NCI-H226 (cell line): ENCODE measurements at regions not wholly inside any gene's neighbourhood (a gene's known extent, or its start where the extent isn't known, plus 50 kb on each side); places are given as distances from the start of the nearest gene placed in this dataset.
A peak's percentile ranks its signal among the peaks of the same experiment; 100 is the strongest.

Experiments
- DNase-seq: peaks from one replicate; pipeline ENCODE4 v3.0.0-alpha.2; 2015

GRCh38 chr12:107283652-107284051 is 190.3 kb upstream of the CRY1 start:
- DNase-seq = no peak

DNA sequence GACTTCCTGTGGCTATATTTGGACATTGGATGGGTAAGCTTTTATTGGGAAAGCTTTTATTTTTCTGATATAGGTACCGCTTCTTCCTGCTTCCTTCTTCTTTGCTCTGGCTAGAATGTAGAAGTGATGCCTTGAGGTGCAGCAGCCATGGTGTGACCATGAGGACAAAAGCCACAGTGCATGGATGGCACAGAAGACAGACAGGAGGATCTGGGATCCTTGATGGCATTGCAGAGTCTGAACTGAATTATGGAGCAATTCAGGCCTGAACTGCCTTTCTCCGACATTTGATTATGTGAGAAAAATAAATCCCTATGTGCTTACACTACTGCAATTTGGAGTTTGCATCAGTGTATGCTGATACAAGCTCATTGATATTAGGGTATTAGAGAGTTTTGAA is 191.3 kb upstream of the CRY1 start:
- no peak for DNase-seq

GRCh38 chr12:107287436-107288413 is 194.4 kb upstream of the CRY1 start:
- no peak for DNase-seq

DNA sequence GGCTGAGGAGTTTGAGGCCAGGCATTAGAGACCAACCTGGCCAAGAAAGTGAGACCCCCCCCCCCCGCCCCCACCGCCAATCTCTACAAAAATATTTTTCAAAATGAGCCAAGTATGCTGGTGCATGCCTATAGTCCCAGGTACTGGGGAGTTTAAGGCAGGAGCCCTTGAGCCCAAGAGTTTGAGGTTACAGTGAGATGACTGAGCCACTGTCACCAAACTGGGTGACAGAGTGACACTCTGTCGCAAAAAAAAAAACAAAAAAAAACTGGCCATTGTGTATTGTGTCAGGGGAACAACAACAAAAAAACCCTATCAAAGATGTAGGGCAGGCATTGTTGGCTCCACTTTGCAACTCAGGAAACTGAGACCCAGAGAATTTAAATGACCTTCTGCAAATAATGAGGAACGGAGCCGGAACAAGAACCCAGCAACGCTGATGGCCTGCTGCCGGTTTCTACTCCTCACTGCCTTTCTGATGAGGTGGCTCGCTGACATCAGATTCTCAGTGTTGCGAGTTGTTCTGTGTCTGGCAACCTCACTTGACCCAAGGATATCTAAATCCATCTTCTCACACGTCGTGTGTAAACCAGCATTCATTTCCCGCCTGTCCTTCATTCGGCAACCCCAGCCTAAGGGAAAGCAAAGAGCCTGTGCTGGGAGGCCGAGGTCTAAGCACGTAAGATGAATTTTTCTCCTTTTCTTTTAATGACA is 195.2 kb upstream of the CRY1 start:
- DNase-seq = no peak

GRCh38 chr12:107291018-107291417 is 197.7 kb upstream of the CRY1 start:
- no peak for DNase-seq

DNA sequence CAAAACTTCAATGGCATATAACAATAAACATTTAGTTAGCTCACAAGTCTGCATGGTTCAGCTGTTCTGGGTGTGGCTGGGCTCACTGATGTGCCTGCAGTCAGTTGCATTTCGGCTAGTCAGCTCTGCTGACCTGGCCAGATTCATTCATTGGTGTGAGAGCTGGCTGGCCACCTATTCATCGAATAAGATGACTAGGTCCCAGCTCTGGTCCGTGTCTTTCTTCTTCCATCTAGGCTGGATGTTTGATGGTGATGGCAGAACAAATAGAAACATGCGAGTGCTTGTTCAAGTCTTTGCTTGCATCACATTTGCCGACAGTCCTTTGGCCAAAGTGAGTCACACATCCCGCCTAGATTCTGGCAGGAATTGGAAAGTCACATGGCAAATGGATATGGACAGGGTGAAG is 203.3 kb upstream of the CRY1 start:
- DNase-seq = peak; percentile 64

- peak; percentile 62 for DNase-seq
Observed at GRCh38 chr12:107302649-107303341, 209.4 kb upstream of the CRY1 start.

DNA sequence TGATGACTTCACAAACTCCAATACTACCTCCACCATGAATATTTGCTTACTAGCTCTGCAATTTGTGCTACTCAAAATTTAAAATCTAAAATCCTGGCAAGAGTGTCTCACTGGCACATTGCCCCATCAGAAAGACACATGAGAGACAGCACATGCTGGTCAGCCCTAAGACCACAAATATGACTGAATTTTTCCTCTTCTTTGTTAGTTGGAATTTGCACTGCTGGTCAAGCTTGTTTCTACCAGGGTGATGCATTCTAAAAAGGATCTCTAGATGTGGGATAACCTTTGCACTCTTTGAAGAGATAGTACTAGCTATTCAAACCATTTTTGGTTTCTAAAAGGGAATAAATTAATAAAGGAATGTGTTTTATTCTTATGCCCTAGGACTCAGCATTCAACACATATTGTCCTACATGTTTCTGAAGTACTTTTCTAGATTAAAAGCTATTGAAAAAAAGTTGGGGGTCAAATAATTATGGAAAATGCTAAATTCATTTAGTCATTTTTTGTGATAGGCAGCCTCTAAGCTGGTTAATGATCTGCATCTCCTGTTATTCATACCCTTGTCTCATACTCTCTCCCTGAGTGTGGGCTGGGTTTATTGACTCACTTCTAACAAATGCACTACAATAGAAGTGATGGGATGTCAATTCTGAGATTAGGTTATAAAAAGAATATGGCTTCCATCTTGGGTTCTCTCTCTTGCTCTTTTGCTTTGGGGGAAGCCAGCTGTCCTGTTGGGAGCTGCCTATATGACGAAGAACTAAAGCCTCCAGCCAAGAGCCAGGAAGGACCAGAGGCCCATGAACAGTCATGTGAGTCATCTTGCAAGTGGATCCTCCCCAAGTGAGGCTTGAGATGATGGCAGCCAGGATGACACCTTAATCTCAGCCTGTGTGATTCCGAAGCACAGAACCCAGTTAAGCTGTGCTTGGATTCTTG is 211.5 kb upstream of the CRY1 start:
- no peak for DNase-seq

DNA sequence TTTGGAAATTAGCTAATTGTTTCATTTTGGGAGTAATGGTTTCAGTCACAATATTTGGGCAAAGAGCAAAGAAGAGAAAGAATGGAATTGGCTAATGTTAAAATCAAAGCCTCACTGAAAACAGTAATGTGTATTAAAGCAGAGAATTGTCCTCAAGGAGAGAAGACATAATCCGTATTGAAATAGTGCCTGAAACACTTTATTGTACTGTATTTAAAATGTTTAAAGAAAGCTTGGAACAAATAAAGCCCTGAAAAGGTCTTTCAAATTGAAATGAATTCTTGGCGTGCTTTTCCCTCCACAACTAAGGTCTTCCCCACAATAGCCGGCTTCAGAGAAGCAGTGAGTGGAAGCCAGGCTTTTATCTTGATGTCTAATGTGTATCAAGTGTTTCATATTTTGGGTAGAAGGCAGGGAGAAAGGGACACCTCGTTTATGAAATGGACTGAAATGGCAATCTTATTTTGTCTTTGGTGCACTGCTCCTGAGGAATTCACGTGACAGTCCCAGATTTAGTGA is 212.9 kb upstream of the CRY1 start:
- DNase-seq = no peak

GRCh38 chr12:107308310-107308709 is 215.0 kb upstream of the CRY1 start:
- DNase-seq = no peak

GRCh38 chr12:107309020-107309419 is 215.7 kb upstream of the CRY1 start:
- DNase-seq = no peak

- DNase-seq = no peak
Observed at GRCh38 chr12:107310621-107311020, 217.3 kb upstream of the CRY1 start.

DNA sequence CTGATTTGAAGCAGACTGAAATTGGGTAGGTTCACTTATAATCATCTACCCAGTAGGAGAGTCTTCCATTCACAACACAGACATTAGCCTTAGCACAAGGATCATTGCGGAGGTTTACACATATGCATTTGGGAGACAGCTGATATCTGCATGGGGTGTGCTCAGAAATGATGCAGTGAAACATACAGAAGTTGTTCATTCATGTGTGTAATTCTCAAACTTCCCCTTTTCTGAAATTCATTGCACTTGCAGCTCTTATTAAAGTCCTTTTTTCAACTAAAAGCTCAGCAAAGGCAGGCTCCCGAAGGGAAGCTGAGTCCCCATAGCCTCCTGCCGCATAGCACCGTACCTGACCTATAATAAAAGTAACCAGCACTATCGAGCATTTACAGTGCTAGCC is 218.3 kb upstream of the CRY1 start:
- DNase-seq = no peak

GRCh38 chr12:107317751-107318555 is 224.6 kb upstream of the CRY1 start:
- DNase-seq = peak; percentile 89

GRCh38 chr12:107318556-107318805 is 225.1 kb upstream of the CRY1 start:
- peak; percentile 16 for DNase-seq

- DNase-seq = peak; percentile 8
Observed at GRCh38 chr12:107318806-107319532, 225.6 kb upstream of the CRY1 start.

DNA sequence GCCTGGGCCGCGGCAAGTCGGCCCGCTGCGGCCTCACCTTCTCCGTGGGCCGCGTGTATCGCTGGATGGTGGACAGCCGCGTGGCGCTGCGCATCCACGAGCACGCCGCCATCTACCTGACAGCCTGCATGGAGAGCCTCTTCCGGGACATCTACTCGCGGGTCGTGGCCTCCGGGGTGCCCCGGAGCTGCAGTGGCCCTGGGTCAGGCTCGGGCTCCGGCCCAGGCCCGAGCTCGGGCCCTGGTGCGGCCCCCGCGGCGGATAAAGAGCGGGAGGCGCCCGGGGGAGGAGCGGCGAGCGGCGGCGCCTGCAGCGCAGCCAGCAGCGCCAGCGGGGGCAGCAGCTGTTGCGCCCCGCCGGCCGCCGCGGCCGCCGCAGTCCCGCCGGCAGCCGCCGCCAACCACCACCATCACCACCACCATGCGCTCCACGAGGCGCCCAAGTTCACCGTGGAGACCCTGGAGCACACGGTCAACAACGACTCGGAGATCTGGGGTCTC is 226.2 kb upstream of the CRY1 start:
- DNase-seq = no peak

- peak; percentile 80 for DNase-seq
Observed at GRCh38 chr12:107320033-107320928, 226.9 kb upstream of the CRY1 start.

DNA sequence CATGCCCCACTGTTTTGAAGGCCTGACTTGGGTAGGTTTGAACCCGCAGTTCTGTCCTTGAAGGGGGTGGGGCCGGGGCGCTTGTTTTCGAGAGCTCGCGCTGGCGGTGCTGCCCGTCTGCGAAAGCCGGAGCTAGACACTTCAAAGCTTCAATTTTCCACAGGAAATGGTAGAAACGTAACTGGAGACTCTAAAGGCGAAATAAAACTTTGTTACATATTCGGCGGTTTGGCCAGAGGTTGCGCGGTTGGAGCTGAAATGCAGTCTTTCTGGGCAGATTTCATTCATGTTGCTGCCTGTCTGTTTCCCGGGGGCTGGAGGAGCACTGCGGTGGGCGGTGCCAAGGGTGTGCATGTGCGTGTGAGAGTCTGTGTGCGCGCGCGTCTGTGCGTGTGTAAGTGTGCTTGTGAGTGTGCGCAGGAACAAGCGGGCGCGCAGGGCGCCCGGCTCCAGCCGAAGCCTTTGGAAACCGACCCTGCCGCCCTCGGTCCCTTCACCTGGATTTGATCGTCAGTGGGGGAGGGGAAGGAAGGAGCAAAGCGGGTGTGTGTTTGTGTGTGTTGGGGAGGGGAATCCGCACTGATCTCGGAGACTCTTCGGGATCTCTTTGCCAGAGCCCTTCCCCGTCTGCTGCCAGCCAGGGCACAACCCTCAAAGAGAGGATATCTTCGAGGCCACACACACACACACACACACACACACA is 227.7 kb upstream of the CRY1 start:
- DNase-seq = no peak
